H9 (cell line): ENCODE measurements at regions not wholly inside any gene's neighbourhood (a gene's known extent, or its start where the extent isn't known, plus 50 kb on each side); places are given as distances from the start of the nearest gene placed in this dataset.

Source experiments
- DNase-seq: peaks from one replicate; pipeline ENCODE4 v3.0.0-alpha.2; 2017
- H2AFZ ChIP-seq: one replicate; pipeline ENCODE4 v1.6.1; 2013; ENCODE audit warnings: mild to moderate bottlenecking, low read length, control low read depth, moderate library complexity
- H2AK5ac ChIP-seq: 2 replicates; pipeline ENCODE4 v1.6.1; 2013; ENCODE audit warnings: low read length, control low read depth, mixed read lengths; ENCODE audit not compliant: insufficient read length
- H2BK120ac ChIP-seq: one replicate; pipeline ENCODE4 v1.6.1; 2013; ENCODE audit warnings: low read depth, mild to moderate bottlenecking, low read length, control low read depth, inconsistent platforms; ENCODE audit not compliant: poor library complexity, severe bottlenecking
- H2BK12ac ChIP-seq: 2 replicates; pipeline ENCODE4 v1.6.1; 2013; ENCODE audit warnings: low read length, control low read depth, mixed read lengths, low read depth; ENCODE audit not compliant: insufficient read length
- H2BK15ac ChIP-seq: 2 replicates; pipeline ENCODE4 v1.6.1; 2013; ENCODE audit warnings: low read depth, low read length, control low read depth
- H2BK20ac ChIP-seq: one replicate; pipeline ENCODE4 v1.6.1; 2013; ENCODE audit warnings: low read depth, mild to moderate bottlenecking, low read length, control low read depth, inconsistent platforms; ENCODE audit not compliant: poor library complexity, severe bottlenecking
- H2BK5ac ChIP-seq: 2 replicates; pipeline ENCODE4 v1.6.1; 2013; ENCODE audit warnings: low read length, control low read depth, mixed read lengths; ENCODE audit not compliant: insufficient read length
- H3K14ac ChIP-seq: 2 replicates; pipeline ENCODE4 v1.6.1; 2013; ENCODE audit warnings: low read length, control low read depth; ENCODE audit not compliant: insufficient read depth
- H3K18ac ChIP-seq: 2 replicates; pipeline ENCODE4 v1.6.1; 2013; ENCODE audit warnings: low read depth, mild to moderate bottlenecking, mixed read lengths, low read length, control low read depth; ENCODE audit not compliant: insufficient read length
- H3K23ac ChIP-seq: 2 replicates; pipeline ENCODE4 v1.6.1; 2013; ENCODE audit warnings: low read length, control low read depth, mixed read lengths, low read depth; ENCODE audit not compliant: insufficient read length
- H3K23me2 ChIP-seq: 2 replicates; pipeline ENCODE4 v1.6.1; 2013; ENCODE audit warnings: low read depth, mild to moderate bottlenecking, mixed read lengths, low read length, control low read depth; ENCODE audit not compliant: insufficient read length, poor library complexity, severe bottlenecking
- H3K27ac ChIP-seq: 2 replicates; pipeline ENCODE4 v1.5.1; 2013; ENCODE audit warnings: low read length, control low read depth, mixed read lengths, low read depth; ENCODE audit not compliant: insufficient read length
- H3K27me3 ChIP-seq: 2 replicates; pipeline ENCODE4 v1.6.1; 2013; ENCODE audit warnings: low read length, control low read depth, inconsistent platforms; ENCODE audit not compliant: insufficient read depth
- H3K4ac ChIP-seq: 2 replicates; pipeline ENCODE4 v1.6.1; 2013; ENCODE audit warnings: low read depth, mild to moderate bottlenecking, control low read depth, inconsistent platforms, low read length, moderate library complexity
- H3K4me1 ChIP-seq: 2 replicates; pipeline ENCODE4 v1.6.1; 2013; ENCODE audit warnings: low read length, control low read depth, inconsistent platforms; ENCODE audit not compliant: insufficient read depth
- H3K4me2 ChIP-seq: 2 replicates; pipeline ENCODE4 v1.6.1; 2013; ENCODE audit warnings: low read length, control low read depth, mixed read lengths; ENCODE audit not compliant: insufficient read length, insufficient read depth
- H3K56ac ChIP-seq: 2 replicates; pipeline ENCODE4 v1.6.1; 2013; ENCODE audit warnings: low read depth, mild to moderate bottlenecking, mixed read lengths, low read length, control low read depth; ENCODE audit not compliant: insufficient read length
- H3K79me1 ChIP-seq: 2 replicates; pipeline ENCODE4 v1.6.1; 2013; ENCODE audit warnings: low read depth, mild to moderate bottlenecking, moderate library complexity, low read length, control low read depth, inconsistent platforms; ENCODE audit not compliant: insufficient read depth, poor library complexity, severe bottlenecking
- H3K79me2 ChIP-seq: 2 replicates; pipeline ENCODE4 v1.6.1; 2013; ENCODE audit warnings: low read length, control low read depth, inconsistent platforms; ENCODE audit not compliant: insufficient read depth
- H3K9ac ChIP-seq: 2 replicates; pipeline ENCODE4 v1.6.1; 2013; ENCODE audit warnings: low read length, control low read depth, mixed read lengths; ENCODE audit not compliant: insufficient read length; ENCODE audit errors: extremely low read depth
- H3K9me3 ChIP-seq: one replicate; pipeline ENCODE4 v1.6.1; 2013; ENCODE audit warnings: low read depth, low read length, inconsistent platforms; ENCODE audit not compliant: control insufficient read depth
- H3T11ph ChIP-seq: one replicate; pipeline ENCODE4 v1.6.1; 2013; ENCODE audit warnings: mild to moderate bottlenecking, low read length, control low read depth, inconsistent platforms
- H4K20me1 ChIP-seq: one replicate; pipeline ENCODE4 v1.6.1; 2013; ENCODE audit not compliant: control insufficient read depth, insufficient read length, insufficient read depth
- H4K5ac ChIP-seq: 2 replicates; pipeline ENCODE4 v1.6.1; 2013; ENCODE audit warnings: low read depth, mild to moderate bottlenecking, mixed read lengths, low read length, control low read depth; ENCODE audit not compliant: insufficient read length
- H4K8ac ChIP-seq: replicated peaks from 2 replicates; pipeline ENCODE4 v1.6.1; 2013; ENCODE audit warnings: low read length, control low read depth, mixed read lengths, low read depth; ENCODE audit not compliant: insufficient read length
- H4K91ac ChIP-seq: 2 replicates; pipeline ENCODE4 v1.6.1; 2013; ENCODE audit warnings: low read depth, mild to moderate bottlenecking, moderate library complexity, mixed read lengths, low read length, control low read depth; ENCODE audit not compliant: insufficient read length
- H3K27ac Mint-ChIP-seq, 3 experiments: 2 replicates in 2 of 3; 3 replicates in 1 of 3; pipeline ENCODE4 v1.8.0; 2020 to 2021; ENCODE audit warnings: mixed read lengths in 3 of 3, mild to moderate bottlenecking in 1 of 3, moderate library complexity in 1 of 3
- H3K27me3 Mint-ChIP-seq: 2 replicates; pipeline ENCODE4 v1.8.0; 2021; ENCODE audit warnings: low read depth, mild to moderate bottlenecking, moderate library complexity, mixed read lengths
- H3K36me3 Mint-ChIP-seq, 3 experiments: 2 replicates in 2 of 3; 3 replicates in 1 of 3; pipeline ENCODE4 v1.8.0; 2020 to 2021; ENCODE audit warnings: low read depth in 3 of 3, mixed read lengths in 3 of 3; ENCODE audit not compliant: insufficient read depth in 1 of 3
- H3K4me1 Mint-ChIP-seq, 2 experiments: 2 replicates each; pipeline ENCODE4 v1.8.0; 2020; ENCODE audit warnings: mixed read lengths in 2 of 2
- H3K4me3 Mint-ChIP-seq, 2 experiments: 2 replicates in 1 of 2; 3 replicates in 1 of 2; pipeline ENCODE4 v1.8.0; 2020 to 2021; ENCODE audit warnings: mild to moderate bottlenecking in 2 of 2, mixed read lengths in 2 of 2, moderate library complexity in 1 of 2
- H3K9me3 Mint-ChIP-seq, 2 experiments: 2 replicates in 1 of 2; 3 replicates in 1 of 2; pipeline ENCODE4 v1.8.0; 2020; ENCODE audit warnings: mild to moderate bottlenecking in 2 of 2, mixed read lengths in 2 of 2, moderate library complexity in 1 of 2
- WGBS: extraction: QIAGEN DNeasy Blood & Tissue Kit; methylation state at CpG from one replicate; pipeline ENCODE4 v1.1.7; 2013; ENCODE audit warnings: missing lambda C conversion rate, low lambda C conversion rate, mixed read lengths; ENCODE audit not compliant: insufficient read length; ENCODE audit errors: extremely low coverage; 5-methylcytosine and 5-hydroxymethylcytosine counted together
- TF ChIP-seq, protein P1 (sequence below): fragments of 200-600 bp; sonication (generic); conservative IDR thresholded peaks from 3 replicates; pipeline ENCODE4 v1.8.0; 2021; ENCODE audit warnings: antibody characterized with exemption, mild to moderate bottlenecking

DNA sequence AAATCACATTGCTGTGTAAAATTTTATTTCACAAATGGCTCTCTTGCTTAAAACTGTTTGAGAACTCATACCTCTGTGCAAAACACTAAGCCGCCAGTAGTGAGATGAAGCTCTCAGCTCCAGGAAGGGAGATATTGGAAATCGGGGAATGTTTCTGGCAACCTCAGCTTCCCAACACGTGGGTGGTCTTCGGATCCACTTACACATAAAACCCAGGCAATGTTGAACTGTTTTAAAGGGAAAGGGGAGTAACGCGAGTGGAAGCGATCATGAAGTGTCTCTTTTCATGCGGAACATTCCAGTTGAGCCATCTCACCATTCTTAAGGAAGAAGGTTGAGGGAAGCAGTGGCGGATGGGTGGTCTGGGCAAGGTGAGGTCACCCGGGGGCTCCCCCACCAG, 136.8 kb downstream of the ASB1 start:
- no peak overlapping the region for H4K91ac ChIP-seq
- Mint-ChIP-seq H3K27ac (no peak overlapping the region), H3K4me3 (no peak overlapping the region), H3K27me3 (peaks cover 5% of the 10 kb centered on the region; the same call in 1 of the 2 replicates), H3K9me3 (no peaks in the 10 kb centered on the region), H3K4me1 (peaks cover 4 to 5% of the 10 kb centered on the region in 2 experiments; a peak in 2 of 4 replicates), H3K36me3 (no peaks in the 10 kb centered on the region)
- H3T11ph ChIP-seq: no peak overlapping the region
- H3K14ac ChIP-seq: no peak overlapping the region
- no peaks in the 10 kb centered on the region for H3K4me1 ChIP-seq
- H3K9ac ChIP-seq: no peak overlapping the region
- no peak overlapping the region for H3K23ac ChIP-seq
- no peak overlapping the region for H2BK120ac ChIP-seq
- DNase-seq: no peak
- H2BK12ac ChIP-seq: no peak overlapping the region
- no peak overlapping the region for H2AFZ ChIP-seq
- no peak overlapping the region for H3K4ac ChIP-seq
- H2BK5ac ChIP-seq: no peak overlapping the region
- H3K18ac ChIP-seq: no peak overlapping the region
- no peaks in the 10 kb centered on the region for H3K27me3 ChIP-seq
- H4K5ac ChIP-seq: no peak overlapping the region
- no peak overlapping the region for H3K4me2 ChIP-seq
- no peak overlapping the region for H2AK5ac ChIP-seq
- no CpG with 5 or more reads among the region's 10 CpGs for WGBS
- H2BK15ac ChIP-seq: no peak overlapping the region
- H2BK20ac ChIP-seq: no peak overlapping the region
- H3K23me2 ChIP-seq: no peaks in the 10 kb centered on the region
- no peak overlapping the region for H3K56ac ChIP-seq
- no peak overlapping the region for H3K27ac ChIP-seq
- no peaks in the 10 kb centered on the region for H3K79me1 ChIP-seq
- TF ChIP-seq, protein P1, sequence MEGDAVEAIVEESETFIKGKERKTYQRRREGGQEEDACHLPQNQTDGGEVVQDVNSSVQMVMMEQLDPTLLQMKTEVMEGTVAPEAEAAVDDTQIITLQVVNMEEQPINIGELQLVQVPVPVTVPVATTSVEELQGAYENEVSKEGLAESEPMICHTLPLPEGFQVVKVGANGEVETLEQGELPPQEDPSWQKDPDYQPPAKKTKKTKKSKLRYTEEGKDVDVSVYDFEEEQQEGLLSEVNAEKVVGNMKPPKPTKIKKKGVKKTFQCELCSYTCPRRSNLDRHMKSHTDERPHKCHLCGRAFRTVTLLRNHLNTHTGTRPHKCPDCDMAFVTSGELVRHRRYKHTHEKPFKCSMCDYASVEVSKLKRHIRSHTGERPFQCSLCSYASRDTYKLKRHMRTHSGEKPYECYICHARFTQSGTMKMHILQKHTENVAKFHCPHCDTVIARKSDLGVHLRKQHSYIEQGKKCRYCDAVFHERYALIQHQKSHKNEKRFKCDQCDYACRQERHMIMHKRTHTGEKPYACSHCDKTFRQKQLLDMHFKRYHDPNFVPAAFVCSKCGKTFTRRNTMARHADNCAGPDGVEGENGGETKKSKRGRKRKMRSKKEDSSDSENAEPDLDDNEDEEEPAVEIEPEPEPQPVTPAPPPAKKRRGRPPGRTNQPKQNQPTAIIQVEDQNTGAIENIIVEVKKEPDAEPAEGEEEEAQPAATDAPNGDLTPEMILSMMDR: no peak
- H4K8ac ChIP-seq: no peak overlapping the region
- H3K79me2 ChIP-seq: no peaks in the 10 kb centered on the region
- no peaks in the 10 kb centered on the region for H4K20me1 ChIP-seq
- H3K9me3 ChIP-seq: no peaks in the 10 kb centered on the region
